ENCODE measurements at regions not wholly inside any gene's neighbourhood (a gene's known extent, or its start where the extent isn't known, plus 50 kb on each side); places are given as distances from the start of the nearest gene placed in this dataset.

- H3K9me3 ChIP-seq, result no peaks in the 10 kb centered on the region
- ATAC-seq (no peak), DNase-seq (no peak)
- H3K36me3 ChIP-seq, result no peaks in the 10 kb centered on the region
- no peak overlapping the region for H3K27ac ChIP-seq
- 71 to 75% (median 74%) methylated on average over 5 of the region's 5 CpGs for WGBS, 4 donors
- intact Hi-C loops (cut with DNase I), result no loop called here
- H3K4me3 ChIP-seq, result no peak overlapping the region
- TF ChIP-seq CTCF (IDR thresholded peaks at IDR 0.05), result no peak
- TF ChIP-seq POLR2A (IDR thresholded peaks at IDR 0.05), result no peak
- H3K4me1 ChIP-seq, result no peaks in the 10 kb centered on the region
- no peaks in the 10 kb centered on the region for H3K27me3 ChIP-seq
Measured at GRCh38 chr1:68801440-68801839, 304.6 kb upstream of the DEPDC1 start.

- Histone ChIP-seq H3K27me3 (no peaks in the 10 kb centered on the region), H3K9me3 (no peaks in the 10 kb centered on the region), H3K4me3 (no peak overlapping the region), H3K4me1 (peaks cover 0 to 6% (median 0%) of the 10 kb centered on the region in 12 donors), H3K36me3 (no peaks in the 10 kb centered on the region), H3K27ac (no peak overlapping the region)
- intact Hi-C loops (cut with DNase I), result no loop called here
- ATAC-seq (no peak), DNase-seq (no peak)
- WGBS, 4 donors, result 83 to 96% (median 88%) methylated on average over 2 of the region's 2 CpGs
- TF ChIP-seq CTCF (IDR thresholded peaks at IDR 0.05), result no peak
- no peak for TF ChIP-seq POLR2A (IDR thresholded peaks at IDR 0.05)
Measured at GRCh38 chr1:68805097-68805641, 308.3 kb upstream of the DEPDC1 start.

GRCh38 chr1:68808351-68808750 lies 311.5 kb upstream of the DEPDC1 start:
- DNase-seq (no peak), ATAC-seq (no peak)
- Histone ChIP-seq H3K4me1 (peaks cover 0 to 6% (median 0%) of the 10 kb centered on the region in 12 donors), H3K9me3 (no peaks in the 10 kb centered on the region), H3K36me3 (no peaks in the 10 kb centered on the region), H3K4me3 (no peak overlapping the region), H3K27ac (no peak overlapping the region), H3K27me3 (no peaks in the 10 kb centered on the region)
- no peak for TF ChIP-seq POLR2A (IDR thresholded peaks at IDR 0.05)
- TF ChIP-seq CTCF (IDR thresholded peaks at IDR 0.05), result no peak
- intact Hi-C loops (cut with DNase I), result no loop called here
- WGBS, 4 donors, result 0 to 20% (median 8%) methylated on average over 1 of the region's 1 CpG

DNA sequence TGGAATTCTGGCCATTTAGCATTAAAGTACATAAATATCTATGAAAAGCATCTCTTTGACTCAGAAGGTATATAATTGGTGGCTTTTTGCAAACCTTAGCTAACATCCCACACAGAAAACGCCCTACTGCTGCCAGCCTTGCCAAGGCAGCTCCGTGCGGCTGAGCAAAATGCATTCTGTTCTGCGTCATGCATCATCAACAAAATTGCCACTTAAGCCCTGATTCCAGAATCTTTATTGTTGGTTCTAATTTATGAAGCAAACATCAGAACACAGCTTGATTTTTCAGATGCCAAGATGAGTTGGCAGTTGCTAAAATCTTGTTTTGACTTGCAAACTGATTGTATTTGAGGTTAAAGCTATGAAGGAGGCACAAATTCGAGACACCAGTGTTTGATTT lies 314.9 kb upstream of the DEPDC1 start:
- H3K9me3 ChIP-seq, result no peaks in the 10 kb centered on the region
- no peaks in the 10 kb centered on the region for H3K36me3 ChIP-seq
- no peaks in the 10 kb centered on the region for H3K27me3 ChIP-seq
- H3K27ac ChIP-seq, result no peak overlapping the region
- 84 to 86% (median 86%) methylated on average over 5 of the region's 5 CpGs for WGBS, 4 donors
- ATAC-seq, result no peak
- TF ChIP-seq POLR2A (IDR thresholded peaks at IDR 0.05), result no peak
- no peak for TF ChIP-seq CTCF (IDR thresholded peaks at IDR 0.05)
- DNase-seq, result no peak
- intact Hi-C loops (cut with DNase I), result loop anchor here in 2 of 10 donors (10.0 kb wide), 2 partner anchors 197 to 543 kb away; no protein-coding TSS in a partner anchor
- H3K4me1 ChIP-seq, result peaks cover 0 to 6% (median 0%) of the 10 kb centered on the region in 12 donors
- H3K4me3 ChIP-seq, result no peak overlapping the region
